Omental fat pad (tissue), 3 donors: ENCODE measurements at regions not wholly inside any gene's neighbourhood (a gene's known extent, or its start where the extent isn't known, plus 50 kb on each side); places are given as distances from the start of the nearest gene placed in this dataset.

Experiments
- ATAC-seq: fragments of 150-250 bp; one replicate; pipeline ENCODE4 v1.9.1; 2016; ENCODE audit warnings: mild to moderate bottlenecking, moderate library complexity; ENCODE audit not compliant: low FRiP score
- DNase-seq: peaks from one replicate; pipeline ENCODE4 v3.0.0-alpha.2; 2019; ENCODE audit warnings: low spot score
- TF ChIP-seq, protein P1 (sequence below), 3 donors: fragments of 450-650 bp; IDR thresholded peaks; one replicate each; pipeline ENCODE4 v1.5.1; 2016 to 2017; ENCODE audit warnings: antibody characterized with exemption in 3 of 3, mild to moderate bottlenecking in 3 of 3, moderate library complexity in 2 of 3

DNA sequence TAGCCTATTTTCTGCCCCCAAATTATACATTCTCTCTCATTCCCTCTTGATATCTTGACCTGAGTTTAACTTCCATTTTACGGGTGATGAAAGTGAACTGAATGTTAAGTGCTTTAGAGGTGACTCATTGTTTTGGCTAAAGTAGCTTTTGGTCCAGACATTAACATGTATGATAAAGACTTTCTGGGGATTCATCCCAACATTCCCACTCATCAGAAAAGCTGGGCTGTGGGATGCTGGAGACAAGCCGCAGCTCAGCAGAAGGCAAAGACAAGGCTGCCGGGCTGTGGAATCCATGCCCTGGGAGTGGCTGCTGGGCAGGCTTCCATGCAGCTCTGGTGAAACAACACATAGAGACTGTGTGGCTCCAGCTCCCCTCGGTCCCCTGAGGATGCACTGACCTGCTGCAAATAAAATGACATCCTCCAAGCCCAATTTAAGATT lies 89.9 kb upstream of the SYNDIG1 start:
- TF ChIP-seq, protein P1, sequence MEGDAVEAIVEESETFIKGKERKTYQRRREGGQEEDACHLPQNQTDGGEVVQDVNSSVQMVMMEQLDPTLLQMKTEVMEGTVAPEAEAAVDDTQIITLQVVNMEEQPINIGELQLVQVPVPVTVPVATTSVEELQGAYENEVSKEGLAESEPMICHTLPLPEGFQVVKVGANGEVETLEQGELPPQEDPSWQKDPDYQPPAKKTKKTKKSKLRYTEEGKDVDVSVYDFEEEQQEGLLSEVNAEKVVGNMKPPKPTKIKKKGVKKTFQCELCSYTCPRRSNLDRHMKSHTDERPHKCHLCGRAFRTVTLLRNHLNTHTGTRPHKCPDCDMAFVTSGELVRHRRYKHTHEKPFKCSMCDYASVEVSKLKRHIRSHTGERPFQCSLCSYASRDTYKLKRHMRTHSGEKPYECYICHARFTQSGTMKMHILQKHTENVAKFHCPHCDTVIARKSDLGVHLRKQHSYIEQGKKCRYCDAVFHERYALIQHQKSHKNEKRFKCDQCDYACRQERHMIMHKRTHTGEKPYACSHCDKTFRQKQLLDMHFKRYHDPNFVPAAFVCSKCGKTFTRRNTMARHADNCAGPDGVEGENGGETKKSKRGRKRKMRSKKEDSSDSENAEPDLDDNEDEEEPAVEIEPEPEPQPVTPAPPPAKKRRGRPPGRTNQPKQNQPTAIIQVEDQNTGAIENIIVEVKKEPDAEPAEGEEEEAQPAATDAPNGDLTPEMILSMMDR (IDR thresholded peaks at IDR 0.05): no peak
- no peak for DNase-seq
- ATAC-seq: no peak

DNA sequence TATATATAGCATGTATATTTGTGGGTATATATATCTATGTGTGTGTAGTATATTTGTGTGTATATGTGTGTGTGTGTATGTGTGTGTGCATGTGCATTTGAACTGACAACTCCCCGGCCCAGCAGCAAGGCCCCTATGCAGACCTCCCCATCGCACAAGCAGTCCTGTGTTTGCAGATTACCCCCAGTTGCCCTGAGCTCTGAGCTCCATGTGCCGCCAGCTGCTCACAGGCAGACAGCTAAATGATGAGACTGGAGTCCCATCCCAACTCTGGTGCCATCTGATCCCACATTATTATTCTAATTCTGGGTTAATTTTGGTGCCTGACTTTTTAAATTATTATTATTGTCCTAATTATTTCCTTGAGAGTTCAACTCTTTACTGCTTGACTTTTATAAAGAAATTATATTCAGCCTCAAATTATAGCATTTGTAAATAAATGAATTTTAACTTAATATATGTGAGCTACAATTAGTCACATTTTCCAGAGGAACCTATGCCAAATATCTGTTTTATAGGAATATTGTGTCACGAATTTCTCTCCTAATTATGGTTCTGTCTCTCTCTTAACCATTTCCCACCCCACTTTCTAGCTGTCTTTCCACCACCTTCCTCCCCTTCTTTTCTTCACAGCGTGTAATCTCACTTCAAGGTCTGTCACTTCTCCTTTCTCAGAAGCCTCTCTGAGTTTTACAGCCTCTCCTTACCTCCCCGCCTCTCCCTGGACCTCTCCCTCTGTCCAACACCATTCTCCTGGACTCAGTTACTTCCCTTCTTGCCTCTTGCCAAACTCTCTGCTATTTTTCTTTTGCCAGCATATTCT lies 90.6 kb upstream of the SYNDIG1 start:
- ATAC-seq: no peak

DNA sequence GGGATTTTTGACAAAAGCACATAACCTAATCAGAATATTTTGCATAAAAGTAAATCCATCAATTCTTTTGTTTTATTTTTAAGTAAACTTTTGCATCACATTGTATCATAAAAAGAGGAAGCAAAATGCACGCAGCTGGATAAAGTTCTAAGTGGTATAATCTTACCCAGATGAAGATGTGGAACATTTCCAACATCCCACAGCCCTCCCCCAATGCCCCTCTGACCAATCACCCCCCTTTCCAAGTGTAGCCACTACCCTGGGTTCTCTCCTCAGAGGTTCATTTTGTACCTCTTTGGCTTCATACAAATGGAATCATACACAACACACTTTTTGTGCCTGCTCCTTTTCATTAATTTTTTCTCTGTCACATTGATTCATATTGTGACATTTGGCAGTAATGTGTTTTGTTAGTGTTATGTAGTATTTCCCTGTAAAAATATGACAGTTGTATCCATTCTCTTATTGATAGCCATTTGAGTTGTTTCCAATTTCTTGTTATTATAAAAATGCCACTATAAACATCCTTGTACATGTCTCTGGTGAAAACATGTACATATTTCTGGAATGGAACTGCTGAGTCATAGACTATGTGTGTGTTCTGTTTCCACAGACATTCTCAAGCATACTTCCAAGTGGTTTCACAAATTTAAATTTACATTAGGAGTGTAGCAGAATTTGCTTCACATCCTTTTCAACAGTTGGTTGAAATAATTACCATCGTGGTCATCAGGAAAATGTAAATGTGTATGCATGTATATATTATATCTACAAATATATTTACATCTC lies 92.9 kb upstream of the SYNDIG1 start:
- no peak for DNase-seq
- TF ChIP-seq, protein P1 (IDR thresholded peaks at IDR 0.05): no peak
- no peak for ATAC-seq

More for the DNA sequence above, 90.6 kb upstream of the SYNDIG1 start:
- TF ChIP-seq, protein P1 (IDR thresholded peaks at IDR 0.05): no peak
- DNase-seq: no peak

DNA sequence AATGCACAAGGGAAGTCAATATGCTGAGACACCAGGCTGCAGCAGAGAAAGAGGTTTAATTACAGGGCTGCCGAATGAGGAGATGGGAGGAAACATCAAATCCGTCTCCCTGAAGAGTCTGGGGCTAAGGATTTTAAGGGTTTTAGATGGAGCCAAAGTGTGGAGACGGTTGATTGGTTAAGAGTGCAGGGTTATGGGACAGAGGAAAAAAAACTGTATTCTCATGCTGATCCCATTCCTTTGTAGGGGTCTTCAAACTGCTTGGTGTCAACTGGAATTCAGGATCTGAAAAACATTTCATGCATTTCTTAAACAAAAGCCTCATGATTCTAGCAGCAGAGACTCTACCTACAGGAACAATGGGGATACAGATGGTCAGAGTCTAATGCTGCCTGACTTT lies 96.1 kb upstream of the SYNDIG1 start:
- TF ChIP-seq, protein P1 (IDR thresholded peaks at IDR 0.05): no peak
- no peak for DNase-seq
- no peak for ATAC-seq

DNA sequence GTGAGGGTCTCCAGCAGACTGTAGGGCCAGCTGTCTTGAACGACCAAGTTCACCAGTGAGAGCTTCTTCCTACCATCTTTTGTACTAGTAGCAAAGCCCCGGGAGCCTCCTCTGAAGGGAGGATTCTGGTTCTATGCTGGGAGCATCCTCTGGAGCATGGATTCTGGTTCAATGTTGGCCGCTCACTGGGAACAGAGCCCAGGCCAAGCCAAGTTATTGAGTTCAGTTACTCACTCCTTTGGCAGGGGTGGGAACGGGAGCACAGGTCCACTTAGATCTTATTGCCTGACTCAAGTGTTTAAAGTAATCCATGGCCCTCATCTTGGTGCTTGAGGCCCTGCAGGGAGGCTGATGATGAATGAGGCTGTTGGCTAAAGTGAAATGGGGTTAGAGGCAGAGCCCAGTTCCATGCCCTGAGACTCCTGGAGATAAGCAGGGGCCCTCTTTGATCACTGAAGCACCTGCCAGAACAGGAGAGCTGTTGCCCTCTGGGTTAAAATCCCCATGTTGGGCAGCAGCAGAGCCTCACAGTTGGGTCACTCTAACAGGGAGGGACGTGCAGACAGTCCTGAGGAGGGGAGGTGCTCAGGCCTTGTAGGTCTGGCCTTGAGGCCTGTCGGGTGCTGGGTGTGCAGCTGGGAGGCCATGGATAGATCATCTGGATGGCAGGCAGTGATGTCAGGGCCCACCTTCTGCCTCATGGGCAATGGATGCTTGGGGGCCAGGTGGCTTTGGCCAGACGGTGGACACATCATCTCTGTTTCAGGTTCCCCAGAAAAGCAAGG lies 98.3 kb upstream of the SYNDIG1 start:
- no peak for DNase-seq
- ATAC-seq: no peak
- TF ChIP-seq, protein P1 (IDR thresholded peaks at IDR 0.05): no peak

DNA sequence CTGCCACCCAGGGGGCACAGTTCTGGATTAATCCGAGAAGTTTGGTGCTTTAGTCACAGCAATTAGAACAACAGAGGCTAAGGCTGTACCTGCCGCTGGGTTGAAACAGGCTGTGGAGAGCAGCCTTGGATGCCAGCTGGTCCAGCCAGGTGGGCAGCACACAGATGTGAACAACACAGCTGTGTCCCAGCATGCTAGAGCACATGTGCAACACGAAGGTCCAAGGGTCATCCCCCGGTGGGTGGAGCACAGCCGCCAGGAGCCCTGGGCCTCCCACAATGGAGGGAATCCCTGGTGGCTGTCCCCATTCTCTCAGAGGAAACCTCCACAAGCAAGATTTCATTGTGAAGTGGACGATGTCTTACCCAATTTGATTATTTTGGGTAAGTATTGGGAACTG lies 99.2 kb upstream of the SYNDIG1 start:
- ATAC-seq (no peak), DNase-seq (no peak)
- TF ChIP-seq, protein P1 (IDR thresholded peaks at IDR 0.05): no peak
